ENCODE measurements at regions not wholly inside any gene's neighbourhood (a gene's known extent, or its start where the extent isn't known, plus 50 kb on each side); places are given as distances from the start of the nearest gene placed in this dataset.

DNA sequence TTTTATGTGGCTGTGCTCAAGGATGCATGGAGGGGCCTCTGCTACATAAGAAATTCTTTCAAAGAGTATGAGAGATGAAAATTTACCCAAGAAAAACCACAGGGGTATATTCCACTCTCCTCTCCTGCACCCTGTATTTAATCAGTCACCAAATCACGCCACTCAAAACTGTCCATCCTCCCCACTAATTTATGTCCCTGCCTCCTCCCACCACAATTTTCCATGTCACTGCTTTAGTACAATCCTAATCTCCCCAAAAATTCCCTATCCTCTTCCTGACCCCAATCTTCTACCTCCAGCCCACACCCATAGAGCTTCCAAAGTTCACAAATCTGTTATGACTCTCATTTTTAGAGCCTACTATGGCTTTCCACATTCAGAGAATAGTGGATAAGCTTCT is 125.2 kb upstream of the CDH6 start:
- ATAC-seq: no peak
- Histone ChIP-seq H3K27ac (no peak overlapping the region), H3K4me3 (no peak overlapping the region), H3K36me3 (replicated peaks in 1 of 2; ENCODE audit: insufficient read depth in 1 of 2, low read depth in 2 of 2) (no peaks in the 10 kb centered on the region), H3K4me1 (no peaks in the 10 kb centered on the region), H3K27me3 (no peaks in the 10 kb centered on the region), H3K9me3 (no peaks in the 10 kb centered on the region)
- TF ChIP-seq, protein P1, sequence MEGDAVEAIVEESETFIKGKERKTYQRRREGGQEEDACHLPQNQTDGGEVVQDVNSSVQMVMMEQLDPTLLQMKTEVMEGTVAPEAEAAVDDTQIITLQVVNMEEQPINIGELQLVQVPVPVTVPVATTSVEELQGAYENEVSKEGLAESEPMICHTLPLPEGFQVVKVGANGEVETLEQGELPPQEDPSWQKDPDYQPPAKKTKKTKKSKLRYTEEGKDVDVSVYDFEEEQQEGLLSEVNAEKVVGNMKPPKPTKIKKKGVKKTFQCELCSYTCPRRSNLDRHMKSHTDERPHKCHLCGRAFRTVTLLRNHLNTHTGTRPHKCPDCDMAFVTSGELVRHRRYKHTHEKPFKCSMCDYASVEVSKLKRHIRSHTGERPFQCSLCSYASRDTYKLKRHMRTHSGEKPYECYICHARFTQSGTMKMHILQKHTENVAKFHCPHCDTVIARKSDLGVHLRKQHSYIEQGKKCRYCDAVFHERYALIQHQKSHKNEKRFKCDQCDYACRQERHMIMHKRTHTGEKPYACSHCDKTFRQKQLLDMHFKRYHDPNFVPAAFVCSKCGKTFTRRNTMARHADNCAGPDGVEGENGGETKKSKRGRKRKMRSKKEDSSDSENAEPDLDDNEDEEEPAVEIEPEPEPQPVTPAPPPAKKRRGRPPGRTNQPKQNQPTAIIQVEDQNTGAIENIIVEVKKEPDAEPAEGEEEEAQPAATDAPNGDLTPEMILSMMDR (IDR thresholded peaks at IDR 0.05): no peak
- WGBS, 2 donors: 43 to 52% methylated on average over 1 of the region's 1 CpG
- DNase-seq: no peak
- intact Hi-C loops (cut with DNase I): no loop called here

DNA sequence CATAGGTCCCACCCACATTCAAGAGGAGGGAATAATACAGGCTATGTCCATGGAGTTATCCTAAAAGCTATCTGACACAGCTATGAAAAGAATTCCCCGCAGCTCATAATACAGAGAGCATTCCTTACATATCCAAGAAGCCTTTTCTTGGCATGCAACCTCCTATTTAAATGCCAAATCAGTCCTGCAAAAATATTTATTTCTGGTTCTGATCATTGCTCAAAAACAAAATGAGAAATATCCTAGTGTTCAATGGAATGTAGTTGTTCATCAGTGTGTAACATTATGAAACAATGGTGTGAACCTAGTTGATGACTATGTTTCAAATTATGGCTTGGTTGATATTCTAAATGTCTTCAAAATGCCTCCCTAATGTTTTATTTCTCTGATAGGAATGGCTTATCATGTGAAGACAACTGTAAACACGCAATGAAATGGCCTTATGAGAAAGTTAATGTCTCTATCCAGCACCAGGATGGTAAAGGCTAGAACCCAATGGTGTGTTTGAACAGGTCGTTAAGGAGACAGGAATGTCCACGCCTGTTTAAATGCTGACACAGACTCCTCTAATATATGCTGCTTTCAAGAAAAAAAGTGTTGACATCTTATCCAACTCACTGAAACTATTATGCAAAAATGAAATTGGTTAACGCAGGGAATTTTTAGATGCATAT is 126.7 kb upstream of the CDH6 start:
- TF ChIP-seq POLR2A (IDR thresholded peaks at IDR 0.05): no peak
- TF ChIP-seq, protein P1 (IDR thresholded peaks at IDR 0.05): no peak
- ATAC-seq (no peak), DNase-seq (no peak)
- WGBS, 2 donors: 50% methylated on average over 5 of the region's 5 CpGs
- Histone ChIP-seq H3K27ac (no peak overlapping the region), H3K36me3 (replicated peaks in 1 of 2; ENCODE audit: insufficient read depth in 1 of 2, low read depth in 2 of 2) (no peaks in the 10 kb centered on the region), H3K4me3 (no peak overlapping the region), H3K4me1 (no peaks in the 10 kb centered on the region), H3K9me3 (no peaks in the 10 kb centered on the region), H3K27me3 (no peaks in the 10 kb centered on the region)
- intact Hi-C loops (cut with DNase I): no loop called here

DNA sequence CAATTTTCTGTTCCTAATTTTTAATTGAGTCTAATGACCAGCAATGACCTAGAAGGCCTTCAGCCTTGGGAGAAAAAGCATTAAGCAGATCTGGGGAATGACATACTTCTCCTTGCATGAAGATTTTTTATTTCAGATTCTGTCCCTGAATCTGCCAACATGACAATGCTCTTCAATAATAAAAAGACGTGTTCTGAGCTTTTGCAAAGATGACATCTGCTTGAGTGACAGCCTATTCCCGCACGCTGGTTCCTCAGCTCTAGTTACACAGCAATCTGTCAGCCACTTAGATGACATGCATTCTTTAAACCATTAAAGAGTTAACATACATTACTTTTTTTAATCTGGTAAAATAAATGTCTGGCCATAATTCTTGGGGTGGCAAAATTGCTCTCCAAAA is 129.3 kb upstream of the CDH6 start:
- WGBS, 2 donors: 30 to 54% methylated on average over 3 of the region's 3 CpGs
- no peak overlapping the region for H3K27ac ChIP-seq
- DNase-seq (no peak), ATAC-seq (no peak)
- H3K4me3 ChIP-seq: no peak overlapping the region
- TF ChIP-seq, protein P1 (IDR thresholded peaks at IDR 0.05): no peak
- TF ChIP-seq POLR2A (IDR thresholded peaks at IDR 0.05): no peak
- no peaks in the 10 kb centered on the region for H3K36me3 ChIP-seq (replicated peaks in 1 of 2; ENCODE audit: insufficient read depth in 1 of 2, low read depth in 2 of 2)
- H3K9me3 ChIP-seq: no peaks in the 10 kb centered on the region
- H3K4me1 ChIP-seq: no peaks in the 10 kb centered on the region
- intact Hi-C loops (cut with DNase I): no loop called here
- no peaks in the 10 kb centered on the region for H3K27me3 ChIP-seq

DNA sequence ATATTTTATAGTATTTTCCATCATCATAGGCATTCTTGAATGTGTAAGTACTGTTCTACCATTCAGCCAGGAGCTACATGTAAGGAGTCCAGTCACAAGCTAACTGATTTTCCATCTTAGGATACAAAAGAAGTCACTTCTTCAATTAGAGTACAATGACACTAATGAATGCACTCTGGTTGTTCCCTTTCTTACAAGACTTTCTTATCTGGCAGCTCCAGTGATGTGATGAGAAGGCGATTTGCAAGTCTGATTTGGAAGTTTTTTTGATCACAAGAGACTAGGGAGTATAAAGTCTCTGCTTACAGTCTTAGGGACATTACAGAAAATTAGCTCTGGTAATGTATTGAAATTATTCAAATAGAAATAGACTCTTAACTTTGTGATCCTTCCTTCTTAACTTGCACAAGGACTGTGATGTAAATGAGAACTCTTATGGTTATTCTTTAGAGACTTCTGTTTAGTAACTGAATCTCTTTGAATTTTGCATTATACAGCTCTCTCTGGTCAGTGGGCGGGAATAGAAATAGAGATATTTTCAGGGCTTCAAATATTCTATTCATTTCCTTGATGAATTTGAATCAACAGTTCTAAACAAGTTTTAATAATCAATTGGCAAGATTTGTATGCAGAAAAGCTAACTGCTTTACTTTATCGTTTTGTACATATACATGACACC is 130.4 kb upstream of the CDH6 start:
- DNase-seq (no peak), ATAC-seq (no peak)
- Histone ChIP-seq H3K27me3 (no peaks in the 10 kb centered on the region), H3K36me3 (replicated peaks in 1 of 2; ENCODE audit: insufficient read depth in 1 of 2, low read depth in 2 of 2) (no peaks in the 10 kb centered on the region), H3K4me1 (no peaks in the 10 kb centered on the region), H3K9me3 (no peaks in the 10 kb centered on the region), H3K27ac (no peak overlapping the region), H3K4me3 (no peak overlapping the region)
- intact Hi-C loops (cut with DNase I): no loop called here
- WGBS, 2 donors: 48 to 55% methylated on average over 3 of the region's 3 CpGs
- TF ChIP-seq, protein P1 (IDR thresholded peaks at IDR 0.05): no peak
- no peak for TF ChIP-seq POLR2A (IDR thresholded peaks at IDR 0.05)

DNA sequence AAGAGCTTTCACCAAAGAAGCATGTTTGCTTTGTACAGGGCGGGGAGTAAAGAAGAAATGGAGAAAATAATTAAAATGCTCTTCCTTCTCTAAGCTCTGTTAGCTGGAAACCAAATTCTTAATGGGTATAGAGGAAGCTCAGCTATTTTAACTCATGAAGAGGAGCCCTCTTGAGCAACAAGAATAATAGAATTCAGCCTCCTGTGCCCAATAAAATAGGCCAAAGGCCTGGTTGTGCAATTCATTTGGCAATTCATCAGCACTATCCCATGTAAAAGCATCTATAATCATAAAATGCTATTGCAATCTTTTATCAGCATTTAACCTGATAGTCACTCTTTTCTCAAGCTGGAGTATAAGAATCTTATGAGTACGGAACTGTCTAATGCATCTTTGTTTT is 133.6 kb upstream of the CDH6 start:
- Histone ChIP-seq H3K4me3 (no peak overlapping the region), H3K27me3 (no peaks in the 10 kb centered on the region), H3K36me3 (replicated peaks in 1 of 2; ENCODE audit: insufficient read depth in 1 of 2, low read depth in 2 of 2) (no peaks in the 10 kb centered on the region), H3K27ac (no peak overlapping the region), H3K9me3 (no peaks in the 10 kb centered on the region), H3K4me1 (no peaks in the 10 kb centered on the region)
- WGBS, 2 donors: 65 to 67% methylated on average over 2 of the region's 2 CpGs
- ATAC-seq (no peak), DNase-seq (no peak)
- TF ChIP-seq POLR2A (IDR thresholded peaks at IDR 0.05): no peak
- TF ChIP-seq, protein P1 (IDR thresholded peaks at IDR 0.05): no peak
- intact Hi-C loops (cut with DNase I): no loop called here

Data from body of pancreas (tissue), 4 donors.